ENCODE measurements at regions not wholly inside any gene's neighbourhood (a gene's known extent, or its start where the extent isn't known, plus 50 kb on each side); places are given as distances from the start of the nearest gene placed in this dataset.
"Not testable (repeated sequence)": the region's sequence is repeated elsewhere in the genome, so short reads cannot be mapped to it uniquely, and the experiment has no call there.

- intact Hi-C loops (cut with micrococcal nuclease), result no loop called here
- Mint-ChIP-seq H3K4me1 (no peaks in the 10 kb centered on the region), H3K4me3 (no peak overlapping the region), H3K27ac (no peak overlapping the region), H3K27me3 (no peaks in the 10 kb centered on the region), H3K36me3 (no peaks in the 10 kb centered on the region), H3K9me3 (peaks cover 0 to 3% (median 0%) of the 10 kb centered on the region in 8 donors)
- no peaks in the 10 kb centered on the region for H3K36me3 ChIP-seq (ENCODE audit: insufficient read depth, low read length)
- CTCF ChIA-PET (ENCODE audit: partially characterized antibody), result no interaction called here
- POLR2A ChIA-PET (ENCODE audit: partially characterized antibody), result no interaction called here
- no peak overlapping the region for H3K27ac ChIP-seq (ENCODE audit: low read depth, low read length)
- no peaks in the 10 kb centered on the region for H3K9me3 ChIP-seq (ENCODE audit: control insufficient read depth in 1 of 2, low read length in 2 of 2)
- no peak overlapping the region for H3K4me3 ChIP-seq (ENCODE audit: low read length in 2 of 2)
- H3K4me1 ChIP-seq (ENCODE audit: insufficient read depth, low read length), result no peaks in the 10 kb centered on the region
- DNase-seq, result no peak
- no peaks in the 10 kb centered on the region for H3K27me3 ChIP-seq (ENCODE audit: insufficient read depth, low read length)
Observed at GRCh38 chrX:3522101-3522650, 175.7 kb upstream of the MXRA5 start.

GRCh38 chrX:3521396-3521795 lies 174.9 kb upstream of the MXRA5 start:
- Histone ChIP-seq H3K4me3 (ENCODE audit: low read length in 2 of 2) (no peak overlapping the region), H3K9me3 (ENCODE audit: control insufficient read depth in 1 of 2, low read length in 2 of 2) (no peaks in the 10 kb centered on the region), H3K27me3 (ENCODE audit: insufficient read depth, low read length) (no peaks in the 10 kb centered on the region), H3K4me1 (ENCODE audit: insufficient read depth, low read length) (no peaks in the 10 kb centered on the region), H3K36me3 (ENCODE audit: insufficient read depth, low read length) (no peaks in the 10 kb centered on the region), H3K27ac (ENCODE audit: low read depth, low read length) (no peak overlapping the region)
- Mint-ChIP-seq H3K4me1 (no peaks in the 10 kb centered on the region), H3K9me3 (no peaks in the 10 kb centered on the region), H3K27me3 (no peaks in the 10 kb centered on the region), H3K4me3 (no peak overlapping the region), H3K27ac (no peak overlapping the region), H3K36me3 (no peaks in the 10 kb centered on the region)
- POLR2A ChIA-PET (ENCODE audit: partially characterized antibody), result no interaction called here
- no peak for DNase-seq
- intact Hi-C loops (cut with micrococcal nuclease), result no loop called here
- CTCF ChIA-PET (ENCODE audit: partially characterized antibody), result no interaction called here

- CTCF ChIA-PET (ENCODE audit: partially characterized antibody), result no interaction called here
- H3K27ac ChIP-seq (ENCODE audit: low read depth, low read length), result no peak overlapping the region
- Mint-ChIP-seq H3K27me3 (no peaks in the 10 kb centered on the region), H3K36me3 (no peaks in the 10 kb centered on the region), H3K27ac (no peak overlapping the region), H3K9me3 (no peaks in the 10 kb centered on the region), H3K4me3 (no peak overlapping the region), H3K4me1 (no peaks in the 10 kb centered on the region)
- no peak overlapping the region for H3K4me3 ChIP-seq (ENCODE audit: low read length in 2 of 2)
- H3K4me1 ChIP-seq (ENCODE audit: insufficient read depth, low read length), result no peaks in the 10 kb centered on the region
- H3K27me3 ChIP-seq (ENCODE audit: insufficient read depth, low read length), result no peaks in the 10 kb centered on the region
- no peaks in the 10 kb centered on the region for H3K9me3 ChIP-seq (ENCODE audit: control insufficient read depth in 1 of 2, low read length in 2 of 2)
- DNase-seq, result no peak
- no peaks in the 10 kb centered on the region for H3K36me3 ChIP-seq (ENCODE audit: insufficient read depth, low read length)
- POLR2A ChIA-PET (ENCODE audit: partially characterized antibody), result no interaction called here
- intact Hi-C loops (cut with micrococcal nuclease), result no loop called here
Observed at GRCh38 chrX:3520982-3521381, 174.5 kb upstream of the MXRA5 start.

- intact Hi-C loops (cut with micrococcal nuclease), result no loop called here
- no peaks in the 10 kb centered on the region for H3K9me3 Mint-ChIP-seq
- H3K36me3 Mint-ChIP-seq, result no peaks in the 10 kb centered on the region
- no peaks in the 10 kb centered on the region for H3K27me3 Mint-ChIP-seq
- no peaks in the 10 kb centered on the region for H3K9me3 ChIP-seq (ENCODE audit: control insufficient read depth in 1 of 2, low read length in 2 of 2)
- no peak for DNase-seq
- H3K27ac Mint-ChIP-seq, result no peak overlapping the region
- H3K4me3 Mint-ChIP-seq, result no peak overlapping the region
- no peak overlapping the region for H3K27ac ChIP-seq (ENCODE audit: low read depth, low read length)
- POLR2A ChIA-PET (ENCODE audit: partially characterized antibody), result no interaction called here
- H3K4me1 ChIP-seq (ENCODE audit: insufficient read depth, low read length), result no peaks in the 10 kb centered on the region
- H3K36me3 ChIP-seq (ENCODE audit: insufficient read depth, low read length), result no peaks in the 10 kb centered on the region
- CTCF ChIA-PET (ENCODE audit: partially characterized antibody), result no interaction called here
- H3K27me3 ChIP-seq (ENCODE audit: insufficient read depth, low read length), result no peaks in the 10 kb centered on the region
- no peaks in the 10 kb centered on the region for H3K4me1 Mint-ChIP-seq
- H3K4me3 ChIP-seq (ENCODE audit: low read length in 2 of 2), result no peak overlapping the region
Observed at GRCh38 chrX:3520458-3520857, 174.0 kb upstream of the MXRA5 start.

- DNase-seq; POLR2A ChIA-PET (ENCODE audit: partially characterized antibody); H3K4me3 Mint-ChIP-seq; CTCF ChIA-PET (ENCODE audit: partially characterized antibody); H3K4me3 ChIP-seq (ENCODE audit: low read length in 2 of 2); H3K36me3 Mint-ChIP-seq; H3K4me1 ChIP-seq (ENCODE audit: insufficient read depth, low read length); H3K27ac ChIP-seq (ENCODE audit: low read depth, low read length); intact Hi-C loops (cut with micrococcal nuclease); H3K9me3 ChIP-seq (ENCODE audit: control insufficient read depth in 1 of 2, low read length in 2 of 2); H3K36me3 ChIP-seq (ENCODE audit: insufficient read depth, low read length); H3K27me3 ChIP-seq (ENCODE audit: insufficient read depth, low read length); H3K9me3 Mint-ChIP-seq; H3K27ac Mint-ChIP-seq; H3K27me3 Mint-ChIP-seq; H3K4me1 Mint-ChIP-seq: not testable (repeated sequence)
Observed at GRCh38 chrX:3519384-3519783, 172.9 kb upstream of the MXRA5 start.

- Mint-ChIP-seq H3K4me1 (no peaks in the 10 kb centered on the region), H3K27ac (no peak overlapping the region), H3K4me3 (no peak overlapping the region), H3K36me3 (no peaks in the 10 kb centered on the region), H3K9me3 (no peaks in the 10 kb centered on the region), H3K27me3 (no peaks in the 10 kb centered on the region)
- Histone ChIP-seq H3K4me1 (ENCODE audit: insufficient read depth, low read length) (no peaks in the 10 kb centered on the region), H3K36me3 (ENCODE audit: insufficient read depth, low read length) (no peaks in the 10 kb centered on the region), H3K27me3 (ENCODE audit: insufficient read depth, low read length) (no peaks in the 10 kb centered on the region), H3K9me3 (ENCODE audit: control insufficient read depth in 1 of 2, low read length in 2 of 2) (no peaks in the 10 kb centered on the region), H3K27ac (ENCODE audit: low read depth, low read length) (no peak overlapping the region), H3K4me3 (ENCODE audit: low read length in 2 of 2) (no peak overlapping the region)
- intact Hi-C loops (cut with micrococcal nuclease), result no loop called here
- DNase-seq, result no peak
- CTCF ChIA-PET (ENCODE audit: partially characterized antibody), result no interaction called here
- POLR2A ChIA-PET (ENCODE audit: partially characterized antibody), result no interaction called here
Observed at GRCh38 chrX:3518870-3519269, 172.4 kb upstream of the MXRA5 start.

- no peak for DNase-seq
- H3K4me3 ChIP-seq (ENCODE audit: low read length in 2 of 2), result no peak overlapping the region
- no peaks in the 10 kb centered on the region for H3K36me3 Mint-ChIP-seq
- H3K27ac ChIP-seq (ENCODE audit: low read depth, low read length), result no peak overlapping the region
- no peak overlapping the region for H3K27ac Mint-ChIP-seq
- H3K9me3 ChIP-seq (ENCODE audit: control insufficient read depth in 1 of 2, low read length in 2 of 2), result no peaks in the 10 kb centered on the region
- no peaks in the 10 kb centered on the region for H3K36me3 ChIP-seq (ENCODE audit: insufficient read depth, low read length)
- H3K4me3 Mint-ChIP-seq, result no peak overlapping the region
- H3K9me3 Mint-ChIP-seq, result no peaks in the 10 kb centered on the region
- no peaks in the 10 kb centered on the region for H3K4me1 Mint-ChIP-seq
- ChIA-PET POLR2A (ENCODE audit: partially characterized antibody) (no interaction called here), CTCF (ENCODE audit: partially characterized antibody) (no interaction called here)
- no peaks in the 10 kb centered on the region for H3K27me3 ChIP-seq (ENCODE audit: insufficient read depth, low read length)
- no peaks in the 10 kb centered on the region for H3K27me3 Mint-ChIP-seq
- intact Hi-C loops (cut with micrococcal nuclease), result no loop called here
- no peaks in the 10 kb centered on the region for H3K4me1 ChIP-seq (ENCODE audit: insufficient read depth, low read length)
Observed at GRCh38 chrX:3516051-3516541, 169.6 kb upstream of the MXRA5 start.

- H3K4me1 ChIP-seq (ENCODE audit: insufficient read depth, low read length), result no peaks in the 10 kb centered on the region
- no peaks in the 10 kb centered on the region for H3K9me3 Mint-ChIP-seq
- H3K27ac ChIP-seq (ENCODE audit: low read depth, low read length), result no peak overlapping the region
- H3K9me3 ChIP-seq (ENCODE audit: control insufficient read depth in 1 of 2, low read length in 2 of 2), result no peaks in the 10 kb centered on the region
- no peak for DNase-seq
- H3K4me3 Mint-ChIP-seq, result no peak overlapping the region
- no peak overlapping the region for H3K4me3 ChIP-seq (ENCODE audit: low read length in 2 of 2)
- intact Hi-C loops (cut with micrococcal nuclease), result no loop called here
- ChIA-PET POLR2A (ENCODE audit: partially characterized antibody) (no interaction called here), CTCF (ENCODE audit: partially characterized antibody) (no interaction called here)
- H3K36me3 ChIP-seq (ENCODE audit: insufficient read depth, low read length), result no peaks in the 10 kb centered on the region
- H3K27me3 ChIP-seq (ENCODE audit: insufficient read depth, low read length), result no peaks in the 10 kb centered on the region
- H3K27me3 Mint-ChIP-seq, result no peaks in the 10 kb centered on the region
- H3K4me1 Mint-ChIP-seq, result no peaks in the 10 kb centered on the region
- H3K36me3 Mint-ChIP-seq, result no peaks in the 10 kb centered on the region
- no peak overlapping the region for H3K27ac Mint-ChIP-seq
Observed at GRCh38 chrX:3514996-3515395, 168.5 kb upstream of the MXRA5 start.

Measured in CD4-positive, alpha-beta memory T cell (primary cell).